H9 (cell line): ENCODE measurements at regions not wholly inside any gene's neighbourhood (a gene's known extent, or its start where the extent isn't known, plus 50 kb on each side); places are given as distances from the start of the nearest gene placed in this dataset.

ENCODE experiments used
- DNase-seq: peaks from one replicate; pipeline ENCODE4 v3.0.0-alpha.2; 2017
- H2AFZ ChIP-seq: one replicate; pipeline ENCODE4 v1.6.1; 2013; ENCODE audit warnings: mild to moderate bottlenecking, low read length, control low read depth, moderate library complexity
- H2AK5ac ChIP-seq: 2 replicates; pipeline ENCODE4 v1.6.1; 2013; ENCODE audit warnings: low read length, control low read depth, mixed read lengths; ENCODE audit not compliant: insufficient read length
- H2BK120ac ChIP-seq: one replicate; pipeline ENCODE4 v1.6.1; 2013; ENCODE audit warnings: low read depth, mild to moderate bottlenecking, low read length, control low read depth, inconsistent platforms; ENCODE audit not compliant: poor library complexity, severe bottlenecking
- H2BK12ac ChIP-seq: 2 replicates; pipeline ENCODE4 v1.6.1; 2013; ENCODE audit warnings: low read length, control low read depth, mixed read lengths, low read depth; ENCODE audit not compliant: insufficient read length
- H2BK15ac ChIP-seq: 2 replicates; pipeline ENCODE4 v1.6.1; 2013; ENCODE audit warnings: low read depth, low read length, control low read depth
- H2BK20ac ChIP-seq: one replicate; pipeline ENCODE4 v1.6.1; 2013; ENCODE audit warnings: low read depth, mild to moderate bottlenecking, low read length, control low read depth, inconsistent platforms; ENCODE audit not compliant: poor library complexity, severe bottlenecking
- H2BK5ac ChIP-seq: 2 replicates; pipeline ENCODE4 v1.6.1; 2013; ENCODE audit warnings: low read length, control low read depth, mixed read lengths; ENCODE audit not compliant: insufficient read length
- H3K14ac ChIP-seq: 2 replicates; pipeline ENCODE4 v1.6.1; 2013; ENCODE audit warnings: low read length, control low read depth; ENCODE audit not compliant: insufficient read depth
- H3K18ac ChIP-seq: 2 replicates; pipeline ENCODE4 v1.6.1; 2013; ENCODE audit warnings: low read depth, mild to moderate bottlenecking, mixed read lengths, low read length, control low read depth; ENCODE audit not compliant: insufficient read length
- H3K23ac ChIP-seq: 2 replicates; pipeline ENCODE4 v1.6.1; 2013; ENCODE audit warnings: low read length, control low read depth, mixed read lengths, low read depth; ENCODE audit not compliant: insufficient read length
- H3K23me2 ChIP-seq: 2 replicates; pipeline ENCODE4 v1.6.1; 2013; ENCODE audit warnings: low read depth, mild to moderate bottlenecking, mixed read lengths, low read length, control low read depth; ENCODE audit not compliant: insufficient read length, poor library complexity, severe bottlenecking
- H3K27ac ChIP-seq: 2 replicates; pipeline ENCODE4 v1.5.1; 2013; ENCODE audit warnings: low read length, control low read depth, mixed read lengths, low read depth; ENCODE audit not compliant: insufficient read length
- H3K27me3 ChIP-seq: 2 replicates; pipeline ENCODE4 v1.6.1; 2013; ENCODE audit warnings: low read length, control low read depth, inconsistent platforms; ENCODE audit not compliant: insufficient read depth
- H3K4ac ChIP-seq: 2 replicates; pipeline ENCODE4 v1.6.1; 2013; ENCODE audit warnings: low read depth, mild to moderate bottlenecking, control low read depth, inconsistent platforms, low read length, moderate library complexity
- H3K4me1 ChIP-seq: 2 replicates; pipeline ENCODE4 v1.6.1; 2013; ENCODE audit warnings: low read length, control low read depth, inconsistent platforms; ENCODE audit not compliant: insufficient read depth
- H3K4me2 ChIP-seq: 2 replicates; pipeline ENCODE4 v1.6.1; 2013; ENCODE audit warnings: low read length, control low read depth, mixed read lengths; ENCODE audit not compliant: insufficient read length, insufficient read depth
- H3K56ac ChIP-seq: 2 replicates; pipeline ENCODE4 v1.6.1; 2013; ENCODE audit warnings: low read depth, mild to moderate bottlenecking, mixed read lengths, low read length, control low read depth; ENCODE audit not compliant: insufficient read length
- H3K79me1 ChIP-seq: 2 replicates; pipeline ENCODE4 v1.6.1; 2013; ENCODE audit warnings: low read depth, mild to moderate bottlenecking, moderate library complexity, low read length, control low read depth, inconsistent platforms; ENCODE audit not compliant: insufficient read depth, poor library complexity, severe bottlenecking
- H3K79me2 ChIP-seq: 2 replicates; pipeline ENCODE4 v1.6.1; 2013; ENCODE audit warnings: low read length, control low read depth, inconsistent platforms; ENCODE audit not compliant: insufficient read depth
- H3K9ac ChIP-seq: 2 replicates; pipeline ENCODE4 v1.6.1; 2013; ENCODE audit warnings: low read length, control low read depth, mixed read lengths; ENCODE audit not compliant: insufficient read length; ENCODE audit errors: extremely low read depth
- H3K9me3 ChIP-seq: one replicate; pipeline ENCODE4 v1.6.1; 2013; ENCODE audit warnings: low read depth, low read length, inconsistent platforms; ENCODE audit not compliant: control insufficient read depth
- H3T11ph ChIP-seq: one replicate; pipeline ENCODE4 v1.6.1; 2013; ENCODE audit warnings: mild to moderate bottlenecking, low read length, control low read depth, inconsistent platforms
- H4K20me1 ChIP-seq: one replicate; pipeline ENCODE4 v1.6.1; 2013; ENCODE audit not compliant: control insufficient read depth, insufficient read length, insufficient read depth
- H4K5ac ChIP-seq: 2 replicates; pipeline ENCODE4 v1.6.1; 2013; ENCODE audit warnings: low read depth, mild to moderate bottlenecking, mixed read lengths, low read length, control low read depth; ENCODE audit not compliant: insufficient read length
- H4K8ac ChIP-seq: replicated peaks from 2 replicates; pipeline ENCODE4 v1.6.1; 2013; ENCODE audit warnings: low read length, control low read depth, mixed read lengths, low read depth; ENCODE audit not compliant: insufficient read length
- H4K91ac ChIP-seq: 2 replicates; pipeline ENCODE4 v1.6.1; 2013; ENCODE audit warnings: low read depth, mild to moderate bottlenecking, moderate library complexity, mixed read lengths, low read length, control low read depth; ENCODE audit not compliant: insufficient read length
- H3K27ac Mint-ChIP-seq, 3 experiments: 2 replicates in 2 of 3; 3 replicates in 1 of 3; pipeline ENCODE4 v1.8.0; 2020 to 2021; ENCODE audit warnings: mixed read lengths in 3 of 3, mild to moderate bottlenecking in 1 of 3, moderate library complexity in 1 of 3
- H3K27me3 Mint-ChIP-seq: 2 replicates; pipeline ENCODE4 v1.8.0; 2021; ENCODE audit warnings: low read depth, mild to moderate bottlenecking, moderate library complexity, mixed read lengths
- H3K36me3 Mint-ChIP-seq, 3 experiments: 2 replicates in 2 of 3; 3 replicates in 1 of 3; pipeline ENCODE4 v1.8.0; 2020 to 2021; ENCODE audit warnings: low read depth in 3 of 3, mixed read lengths in 3 of 3; ENCODE audit not compliant: insufficient read depth in 1 of 3
- H3K4me1 Mint-ChIP-seq, 2 experiments: 2 replicates each; pipeline ENCODE4 v1.8.0; 2020; ENCODE audit warnings: mixed read lengths in 2 of 2
- H3K4me3 Mint-ChIP-seq, 2 experiments: 2 replicates in 1 of 2; 3 replicates in 1 of 2; pipeline ENCODE4 v1.8.0; 2020 to 2021; ENCODE audit warnings: mild to moderate bottlenecking in 2 of 2, mixed read lengths in 2 of 2, moderate library complexity in 1 of 2
- H3K9me3 Mint-ChIP-seq, 2 experiments: 2 replicates in 1 of 2; 3 replicates in 1 of 2; pipeline ENCODE4 v1.8.0; 2020; ENCODE audit warnings: mild to moderate bottlenecking in 2 of 2, mixed read lengths in 2 of 2, moderate library complexity in 1 of 2
- WGBS: extraction: QIAGEN DNeasy Blood & Tissue Kit; methylation state at CpG from one replicate; pipeline ENCODE4 v1.1.7; 2013; ENCODE audit warnings: missing lambda C conversion rate, low lambda C conversion rate, mixed read lengths; ENCODE audit not compliant: insufficient read length; ENCODE audit errors: extremely low coverage; 5-methylcytosine and 5-hydroxymethylcytosine counted together
- TF ChIP-seq, protein P1 (sequence below): fragments of 200-600 bp; sonication (generic); conservative IDR thresholded peaks from 3 replicates; pipeline ENCODE4 v1.8.0; 2021; ENCODE audit warnings: antibody characterized with exemption, mild to moderate bottlenecking

DNA sequence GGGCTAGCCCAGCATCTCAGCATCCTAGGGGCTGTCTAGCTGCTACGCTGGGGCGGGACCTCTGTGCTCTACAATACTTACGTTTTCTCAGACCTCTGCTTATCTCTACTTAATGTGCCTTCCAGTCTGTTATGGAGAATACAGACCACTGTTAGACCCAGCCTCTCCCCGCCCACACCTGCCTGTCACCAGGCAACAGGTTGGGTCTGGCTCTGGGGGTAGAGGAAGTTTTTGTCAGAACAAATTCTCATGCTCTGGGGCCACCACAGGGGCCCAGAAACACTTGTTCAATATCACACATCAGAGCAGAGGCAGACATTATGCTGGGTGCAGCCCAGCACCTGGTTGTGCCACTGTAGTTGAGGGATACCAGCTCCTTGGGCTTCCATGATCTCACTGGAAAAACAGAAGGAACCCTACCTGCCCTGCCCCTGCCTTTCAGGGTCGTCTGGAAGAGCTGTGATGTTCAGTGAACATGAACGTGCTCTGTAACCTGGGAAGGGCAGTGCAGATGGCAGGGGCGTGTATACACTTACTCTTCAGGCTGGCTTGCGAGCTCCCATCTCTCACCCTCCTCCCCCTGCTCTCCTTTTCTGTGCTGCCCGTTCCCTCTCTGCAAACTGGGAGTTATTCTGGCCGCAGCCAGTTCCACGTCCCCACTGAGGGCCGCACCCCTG is 135.2 kb upstream of the PODXL start:
- Histone ChIP-seq H3K27me3 (no peaks in the 10 kb centered on the region), H3K14ac (no peak overlapping the region), H3K27ac (no peak overlapping the region), H3K4me1 (no peaks in the 10 kb centered on the region), H3K18ac (no peak overlapping the region), H2BK5ac (no peak overlapping the region), H3T11ph (no peak overlapping the region), H4K91ac (no peak overlapping the region), H3K4me2 (no peak overlapping the region), H2BK15ac (no peak overlapping the region), H4K8ac (no peak overlapping the region), H4K20me1 (peaks cover 2% of the 10 kb centered on the region), H3K79me2 (no peaks in the 10 kb centered on the region), H3K23ac (no peak overlapping the region), H2AK5ac (no peak overlapping the region), H3K9ac (no peak overlapping the region), H4K5ac (no peak overlapping the region), H2BK120ac (no peak overlapping the region), H3K56ac (no peak overlapping the region), H2BK20ac (no peak overlapping the region), H2BK12ac (no peak overlapping the region), H3K9me3 (no peaks in the 10 kb centered on the region), H3K4ac (no peak overlapping the region), H3K79me1 (no peaks in the 10 kb centered on the region), H2AFZ (no peak overlapping the region), H3K23me2 (peaks cover 3% of the 10 kb centered on the region)
- no peak overlapping the region for H3K27ac Mint-ChIP-seq
- peaks cover 12 to 19% of the 10 kb centered on the region in 2 experiments for H3K4me1 Mint-ChIP-seq
- no peaks in the 10 kb centered on the region; a peak in 2 of 7 replicates for H3K36me3 Mint-ChIP-seq
- TF ChIP-seq, protein P1, sequence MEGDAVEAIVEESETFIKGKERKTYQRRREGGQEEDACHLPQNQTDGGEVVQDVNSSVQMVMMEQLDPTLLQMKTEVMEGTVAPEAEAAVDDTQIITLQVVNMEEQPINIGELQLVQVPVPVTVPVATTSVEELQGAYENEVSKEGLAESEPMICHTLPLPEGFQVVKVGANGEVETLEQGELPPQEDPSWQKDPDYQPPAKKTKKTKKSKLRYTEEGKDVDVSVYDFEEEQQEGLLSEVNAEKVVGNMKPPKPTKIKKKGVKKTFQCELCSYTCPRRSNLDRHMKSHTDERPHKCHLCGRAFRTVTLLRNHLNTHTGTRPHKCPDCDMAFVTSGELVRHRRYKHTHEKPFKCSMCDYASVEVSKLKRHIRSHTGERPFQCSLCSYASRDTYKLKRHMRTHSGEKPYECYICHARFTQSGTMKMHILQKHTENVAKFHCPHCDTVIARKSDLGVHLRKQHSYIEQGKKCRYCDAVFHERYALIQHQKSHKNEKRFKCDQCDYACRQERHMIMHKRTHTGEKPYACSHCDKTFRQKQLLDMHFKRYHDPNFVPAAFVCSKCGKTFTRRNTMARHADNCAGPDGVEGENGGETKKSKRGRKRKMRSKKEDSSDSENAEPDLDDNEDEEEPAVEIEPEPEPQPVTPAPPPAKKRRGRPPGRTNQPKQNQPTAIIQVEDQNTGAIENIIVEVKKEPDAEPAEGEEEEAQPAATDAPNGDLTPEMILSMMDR = no peak
- H3K4me3 Mint-ChIP-seq = no peak overlapping the region
- peaks cover 32% of the 10 kb centered on the region for H3K27me3 Mint-ChIP-seq
- H3K9me3 Mint-ChIP-seq = no peaks in the 10 kb centered on the region; a peak in 1 of 5 replicates
- WGBS = no CpG with 5 or more reads among the region's 12 CpGs
- DNase-seq = no peak
